AG04450 (cell line): ENCODE measurements at regions not wholly inside any gene's neighbourhood (a gene's known extent, or its start where the extent isn't known, plus 50 kb on each side); places are given as distances from the start of the nearest gene placed in this dataset.

Experiments
- CTCF ChIA-PET: fragments of 300-600, 350-600 bp; formaldehyde crosslinking; extraction: SDS; loops from one replicate; lab custom pipeline; 2022; ENCODE audit warnings: antibody characterized with exemption, inconsistent platforms; lab: Charles Lee
- POLR2A ChIA-PET: fragments of 350-600 bp; formaldehyde crosslinking; extraction: SDS; loops from one replicate; lab custom pipeline; 2021; ENCODE audit warnings: antibody characterized with exemption, inconsistent platforms; lab: Yijun Ruan, JAX
- DNase-seq: peaks from one replicate; pipeline ENCODE4 v3.0.0-alpha.2; 2011; ENCODE audit warnings: low read depth, low spot score
- H3K27ac ChIP-seq: one replicate; pipeline ENCODE4 v1.5.1; 2012; ENCODE audit warnings: low read depth, low read length, control low read depth
- H3K27me3 ChIP-seq: one replicate; pipeline ENCODE4 v1.6.0; 2012; ENCODE audit warnings: low read length; ENCODE audit not compliant: control insufficient read depth, insufficient read depth
- H3K4me3 ChIP-seq: 2 replicates; pipeline ENCODE4 v1.5.1; 2011; ENCODE audit warnings: mild to moderate bottlenecking, low read depth, low read length, control low read depth
- H3K9me3 ChIP-seq: 2 replicates; pipeline ENCODE4 v1.5.1; 2012; ENCODE audit warnings: low read length; ENCODE audit not compliant: control insufficient read depth, insufficient read depth
- TF ChIP-seq, protein P1 (sequence below): IDR thresholded peaks from 2 replicates; pipeline ENCODE4 v1.5.1; 2011; ENCODE audit warnings: low read depth, low read length, control low read depth, inconsistent platforms

DNA sequence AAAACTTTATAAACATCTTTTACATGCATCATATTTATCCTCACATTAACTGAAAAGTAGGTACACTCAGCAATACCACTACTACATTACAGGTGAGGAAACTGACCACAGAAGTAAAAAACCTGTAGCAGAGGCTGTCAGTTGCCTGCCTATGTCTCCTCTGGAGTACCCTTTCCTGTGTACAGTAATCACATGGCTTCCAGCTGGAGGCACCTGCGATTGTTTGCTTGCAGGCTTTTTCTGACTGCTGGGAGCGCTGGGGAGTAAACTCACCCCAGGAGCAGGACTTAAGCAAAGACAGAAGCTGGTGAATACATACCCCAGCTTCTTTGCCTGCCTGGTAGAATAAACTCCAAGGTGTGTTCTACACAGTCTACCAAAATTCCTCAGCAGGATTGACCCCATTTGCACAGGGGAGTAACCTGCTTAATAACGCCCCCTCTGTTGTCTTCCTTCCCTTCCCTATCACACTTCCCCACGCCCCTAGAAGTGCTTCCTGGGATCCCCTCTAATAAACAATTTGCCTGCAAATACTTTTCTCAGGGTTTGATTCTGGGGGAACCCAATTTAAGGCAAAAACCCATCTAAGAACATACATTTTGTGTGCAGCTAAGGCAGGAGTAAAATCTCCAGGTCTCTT lies 138.9 kb downstream of the PTH2R start:
- no peak overlapping the region for H3K4me3 ChIP-seq
- H3K27me3 ChIP-seq = no peaks in the 10 kb centered on the region
- POLR2A ChIA-PET = no interaction called here
- DNase-seq = no peak
- no peaks in the 10 kb centered on the region; the same call in 1 of the 2 replicates for H3K9me3 ChIP-seq
- TF ChIP-seq, protein P1, sequence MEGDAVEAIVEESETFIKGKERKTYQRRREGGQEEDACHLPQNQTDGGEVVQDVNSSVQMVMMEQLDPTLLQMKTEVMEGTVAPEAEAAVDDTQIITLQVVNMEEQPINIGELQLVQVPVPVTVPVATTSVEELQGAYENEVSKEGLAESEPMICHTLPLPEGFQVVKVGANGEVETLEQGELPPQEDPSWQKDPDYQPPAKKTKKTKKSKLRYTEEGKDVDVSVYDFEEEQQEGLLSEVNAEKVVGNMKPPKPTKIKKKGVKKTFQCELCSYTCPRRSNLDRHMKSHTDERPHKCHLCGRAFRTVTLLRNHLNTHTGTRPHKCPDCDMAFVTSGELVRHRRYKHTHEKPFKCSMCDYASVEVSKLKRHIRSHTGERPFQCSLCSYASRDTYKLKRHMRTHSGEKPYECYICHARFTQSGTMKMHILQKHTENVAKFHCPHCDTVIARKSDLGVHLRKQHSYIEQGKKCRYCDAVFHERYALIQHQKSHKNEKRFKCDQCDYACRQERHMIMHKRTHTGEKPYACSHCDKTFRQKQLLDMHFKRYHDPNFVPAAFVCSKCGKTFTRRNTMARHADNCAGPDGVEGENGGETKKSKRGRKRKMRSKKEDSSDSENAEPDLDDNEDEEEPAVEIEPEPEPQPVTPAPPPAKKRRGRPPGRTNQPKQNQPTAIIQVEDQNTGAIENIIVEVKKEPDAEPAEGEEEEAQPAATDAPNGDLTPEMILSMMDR = no peak
- no peak overlapping the region for H3K27ac ChIP-seq
- CTCF ChIA-PET = no interaction called here

DNA sequence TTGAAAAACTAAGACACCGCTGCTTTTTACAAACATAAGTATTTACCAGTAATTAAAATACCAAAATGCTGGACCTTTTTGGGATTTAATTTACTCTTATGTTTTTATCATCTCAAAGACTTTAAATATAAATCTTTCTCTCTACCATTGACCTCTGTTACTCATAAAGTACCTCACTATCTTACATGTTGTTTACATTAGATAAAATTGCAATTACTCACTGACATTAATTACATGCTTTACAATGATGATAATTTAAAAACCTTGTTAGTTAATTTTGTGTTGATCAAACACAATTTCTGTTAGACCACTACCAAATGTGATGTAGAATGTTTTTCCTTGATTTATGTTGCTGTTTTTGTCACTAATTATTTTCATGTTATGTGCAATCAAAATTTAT lies 139.5 kb downstream of the PTH2R start:
- POLR2A ChIA-PET = no interaction called here
- Histone ChIP-seq H3K27ac (no peak overlapping the region), H3K27me3 (no peaks in the 10 kb centered on the region), H3K4me3 (no peak overlapping the region), H3K9me3 (no peaks in the 10 kb centered on the region; the same call in none of the 2 replicates)
- DNase-seq = no peak
- TF ChIP-seq, protein P1 = no peak
- CTCF ChIA-PET = no interaction called here

DNA sequence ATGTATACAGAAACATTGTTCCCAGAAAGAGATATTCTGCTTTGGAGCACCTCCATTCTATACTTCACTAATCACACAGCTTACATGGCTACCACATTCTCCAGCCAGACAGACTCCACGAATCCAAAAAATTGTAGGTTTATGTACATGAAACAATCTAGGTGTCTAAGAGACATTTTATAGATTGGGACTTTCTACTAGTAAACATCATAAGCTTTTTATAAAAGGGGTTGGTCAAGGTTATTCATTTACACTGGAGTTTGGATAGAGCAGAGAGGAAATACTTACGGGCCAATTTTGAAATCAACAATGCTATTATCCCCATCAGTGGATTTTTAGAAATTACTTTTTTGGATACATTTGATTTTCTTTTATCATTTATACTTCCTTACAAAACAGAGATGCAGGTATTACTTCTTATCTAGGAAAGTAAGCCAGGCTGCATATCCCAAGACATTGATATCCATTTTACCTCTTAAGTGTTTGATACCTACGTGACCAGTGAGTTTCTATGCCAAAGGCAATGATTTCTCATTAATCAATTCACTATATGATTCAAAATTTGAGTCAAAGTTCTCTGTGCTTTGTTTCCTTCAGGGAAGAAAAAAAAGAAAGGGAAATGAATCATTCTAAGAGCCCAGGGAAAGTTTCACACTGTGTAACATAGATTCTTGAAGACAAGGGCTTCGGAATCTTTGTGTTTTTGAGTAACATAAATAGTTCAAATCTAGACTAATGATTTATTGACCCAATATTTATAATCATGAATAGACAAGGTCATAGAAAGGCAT lies 140.5 kb downstream of the PTH2R start:
- no peak for DNase-seq
- Histone ChIP-seq H3K27ac (no peak overlapping the region), H3K9me3 (no peaks in the 10 kb centered on the region; the same call in none of the 2 replicates), H3K4me3 (no peak overlapping the region), H3K27me3 (no peaks in the 10 kb centered on the region)
- TF ChIP-seq, protein P1 = no peak
- ChIA-PET CTCF (no interaction called here), POLR2A (no interaction called here)

DNA sequence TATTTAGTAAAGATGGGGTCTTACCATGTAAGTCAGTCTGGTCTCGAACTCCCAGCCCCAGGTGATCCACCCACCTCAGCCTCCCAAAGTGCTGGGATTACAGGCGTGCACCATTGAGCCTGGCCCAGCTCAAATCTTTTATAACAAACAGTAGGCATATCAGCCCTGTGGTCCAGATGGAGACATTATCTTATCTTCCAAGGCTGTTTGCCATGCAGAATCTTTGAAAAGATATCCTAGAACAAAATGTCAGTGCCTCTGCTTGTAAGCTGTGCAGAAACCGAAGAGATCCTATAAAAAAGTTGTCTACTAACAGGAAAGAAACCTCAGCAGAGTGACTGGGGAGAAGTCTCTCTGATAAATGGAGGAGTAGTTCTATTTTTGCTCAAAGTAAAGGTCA lies 142.1 kb downstream of the PTH2R start:
- no peak for DNase-seq
- TF ChIP-seq, protein P1 = no peak
- CTCF ChIA-PET = no interaction called here

DNA sequence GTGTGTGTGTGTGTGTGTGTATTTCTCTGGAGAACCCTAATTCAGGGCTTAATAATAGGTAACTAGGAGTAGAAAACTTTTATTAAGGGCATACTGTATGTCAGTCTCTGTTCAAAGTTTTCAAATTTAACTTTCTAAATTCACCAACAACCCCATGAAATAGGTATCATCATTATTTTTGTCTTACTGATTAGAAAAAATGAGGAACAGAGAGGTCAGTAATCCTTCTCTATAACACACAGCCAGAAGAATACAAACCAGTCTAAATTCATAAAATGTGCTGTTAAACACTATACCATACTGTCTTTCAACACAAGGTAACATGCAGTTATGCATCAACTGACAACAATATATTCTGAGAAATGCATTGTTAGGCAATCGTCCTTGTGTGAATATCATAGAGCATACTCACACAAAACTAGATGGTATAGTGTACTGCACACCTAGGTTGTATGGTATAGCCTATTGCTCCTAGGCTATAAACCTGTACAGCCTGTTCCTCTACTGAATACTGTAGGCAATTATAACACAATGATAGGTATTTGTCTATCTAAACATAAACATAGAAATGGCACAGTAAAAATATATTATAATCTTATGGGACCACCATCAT lies 143.1 kb downstream of the PTH2R start:
- Histone ChIP-seq H3K9me3 (no peaks in the 10 kb centered on the region; the same call in none of the 2 replicates), H3K27ac (no peak overlapping the region), H3K27me3 (no peaks in the 10 kb centered on the region), H3K4me3 (no peak overlapping the region)
- ChIA-PET CTCF (no interaction called here), POLR2A (no interaction called here)
- TF ChIP-seq, protein P1 = no peak
- DNase-seq = no peak

More for the DNA sequence above, 142.1 kb downstream of the PTH2R start:
- POLR2A ChIA-PET = no interaction called here
- no peaks in the 10 kb centered on the region for H3K27me3 ChIP-seq
- H3K27ac ChIP-seq = no peak overlapping the region
- H3K4me3 ChIP-seq = no peak overlapping the region
- H3K9me3 ChIP-seq = no peaks in the 10 kb centered on the region; the same call in none of the 2 replicates
